ENCODE measurements at regions not wholly inside any gene's neighbourhood (a gene's known extent, or its start where the extent isn't known, plus 50 kb on each side); places are given as distances from the start of the nearest gene placed in this dataset.

DNA sequence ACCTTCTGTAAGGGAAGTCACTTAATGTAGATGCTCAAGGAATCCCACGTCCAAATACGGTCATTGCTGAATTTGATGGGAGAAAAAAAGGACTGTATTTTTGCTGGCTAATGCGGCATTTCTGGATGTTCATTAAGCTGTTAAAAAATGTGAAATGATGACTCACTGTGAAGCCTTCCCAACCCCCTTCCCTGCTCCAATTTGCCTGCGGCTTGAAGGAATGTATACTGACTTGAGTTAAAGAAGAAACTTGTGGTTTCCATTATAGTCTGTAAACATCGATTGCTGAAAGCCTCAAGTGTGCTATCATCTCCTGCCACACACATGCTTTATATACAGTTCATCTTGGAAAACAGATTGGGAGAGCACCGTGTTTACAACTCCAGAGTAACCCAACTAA lies 249.1 kb upstream of the JAG1 start:
- no peak for TF ChIP-seq POLR2AphosphoS5 (IDR thresholded peaks at IDR 0.05)
- TF ChIP-seq, protein P1, sequence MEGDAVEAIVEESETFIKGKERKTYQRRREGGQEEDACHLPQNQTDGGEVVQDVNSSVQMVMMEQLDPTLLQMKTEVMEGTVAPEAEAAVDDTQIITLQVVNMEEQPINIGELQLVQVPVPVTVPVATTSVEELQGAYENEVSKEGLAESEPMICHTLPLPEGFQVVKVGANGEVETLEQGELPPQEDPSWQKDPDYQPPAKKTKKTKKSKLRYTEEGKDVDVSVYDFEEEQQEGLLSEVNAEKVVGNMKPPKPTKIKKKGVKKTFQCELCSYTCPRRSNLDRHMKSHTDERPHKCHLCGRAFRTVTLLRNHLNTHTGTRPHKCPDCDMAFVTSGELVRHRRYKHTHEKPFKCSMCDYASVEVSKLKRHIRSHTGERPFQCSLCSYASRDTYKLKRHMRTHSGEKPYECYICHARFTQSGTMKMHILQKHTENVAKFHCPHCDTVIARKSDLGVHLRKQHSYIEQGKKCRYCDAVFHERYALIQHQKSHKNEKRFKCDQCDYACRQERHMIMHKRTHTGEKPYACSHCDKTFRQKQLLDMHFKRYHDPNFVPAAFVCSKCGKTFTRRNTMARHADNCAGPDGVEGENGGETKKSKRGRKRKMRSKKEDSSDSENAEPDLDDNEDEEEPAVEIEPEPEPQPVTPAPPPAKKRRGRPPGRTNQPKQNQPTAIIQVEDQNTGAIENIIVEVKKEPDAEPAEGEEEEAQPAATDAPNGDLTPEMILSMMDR (IDR thresholded peaks at IDR 0.05; ENCODE audit: poor library complexity, severe bottlenecking), result no peak

Measured in neural cell (in vitro differentiated cells).